BLaER1 treated with 17β-estradiol and CSF1 and Interleukin-3, amounts not matched to agents 10 nM and 100 nM (cell line): ENCODE measurements at regions not wholly inside any gene's neighbourhood (a gene's known extent, or its start where the extent isn't known, plus 50 kb on each side); places are given as distances from the start of the nearest gene placed in this dataset.

Experiments
- H3K27ac ChIP-seq, 11 experiments: shearing (Covaris generic); formaldehyde crosslinking; 2 replicates each; pipeline ENCODE4 v1.8.1; 2022
- H3K27me3 ChIP-seq, 11 experiments: shearing (Covaris generic); formaldehyde crosslinking; 2 replicates each; pipeline ENCODE4 v1.8.1; 2022
- H3K36me3 ChIP-seq, 11 experiments: shearing (Covaris generic); formaldehyde crosslinking; 2 replicates each; pipeline ENCODE4 v1.8.1; 2022
- H3K4me1 ChIP-seq, 10 experiments: shearing (Covaris generic); formaldehyde crosslinking; 2 replicates each; pipeline ENCODE4 v1.8.1; 2022
- H3K4me2 ChIP-seq, 11 experiments: shearing (Covaris generic); formaldehyde crosslinking; 2 replicates each; pipeline ENCODE4 v1.8.1; 2022
- H3K4me3 ChIP-seq, 10 experiments: shearing (Covaris generic); formaldehyde crosslinking; 2 replicates each; pipeline ENCODE4 v1.8.1; 2022
- H3K9ac ChIP-seq, 11 experiments: shearing (Covaris generic); formaldehyde crosslinking; 2 replicates each; pipeline ENCODE4 v1.8.1; 2022
- H3K9me3 ChIP-seq, 11 experiments: shearing (Covaris generic); formaldehyde crosslinking; replicated peaks in 1 of 11; 2 replicates each; pipeline ENCODE4 v1.8.1; 2022
- H4K20me1 ChIP-seq, 11 experiments: shearing (Covaris generic); formaldehyde crosslinking; 2 replicates each; pipeline ENCODE4 v1.8.1; 2022
- Cebpa-rat ChIP-seq, 11 experiments: shearing (Covaris generic); IDR thresholded peaks; 2 replicates each; pipeline ENCODE4 v1.8.1; 2022

DNA sequence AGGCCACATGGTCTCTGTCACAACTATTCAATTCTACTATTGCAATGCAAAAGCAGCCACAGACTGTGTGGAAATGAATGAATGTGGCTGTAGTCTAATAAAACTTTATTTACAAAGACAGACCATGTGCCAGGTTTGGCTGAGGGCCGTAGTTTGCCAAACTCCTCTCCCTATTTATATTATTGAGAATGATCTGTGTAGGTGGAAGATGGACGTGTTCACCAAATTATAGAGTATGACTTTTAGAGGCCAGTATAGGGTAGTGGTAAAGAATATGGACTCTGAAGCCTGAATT, 125.7 kb upstream of the MYLIP start:
- H3K9ac ChIP-seq, result no peak overlapping the region
- H3K27me3 ChIP-seq, result no peaks in the 10 kb centered on the region
- no peaks in the 10 kb centered on the region for H4K20me1 ChIP-seq
- no peak overlapping the region for H3K4me3 ChIP-seq
- H3K27ac ChIP-seq, result no peak overlapping the region
- no peak for TF ChIP-seq Cebpa-rat (IDR thresholded peaks at IDR 0.05)
- no peak overlapping the region for H3K4me2 ChIP-seq
- peaks cover 0 to 5% (median 0%) of the 10 kb centered on the region in 10 experiments; a peak in 3 of 20 replicates for H3K4me1 ChIP-seq
- 0 out of 22 replicates have a peak, but pooled peaks cover 0 to 3% (median 0%) of the 10 kb centered on the region in 11 experiments for H3K9me3 ChIP-seq
- no peaks in the 10 kb centered on the region for H3K36me3 ChIP-seq

DNA sequence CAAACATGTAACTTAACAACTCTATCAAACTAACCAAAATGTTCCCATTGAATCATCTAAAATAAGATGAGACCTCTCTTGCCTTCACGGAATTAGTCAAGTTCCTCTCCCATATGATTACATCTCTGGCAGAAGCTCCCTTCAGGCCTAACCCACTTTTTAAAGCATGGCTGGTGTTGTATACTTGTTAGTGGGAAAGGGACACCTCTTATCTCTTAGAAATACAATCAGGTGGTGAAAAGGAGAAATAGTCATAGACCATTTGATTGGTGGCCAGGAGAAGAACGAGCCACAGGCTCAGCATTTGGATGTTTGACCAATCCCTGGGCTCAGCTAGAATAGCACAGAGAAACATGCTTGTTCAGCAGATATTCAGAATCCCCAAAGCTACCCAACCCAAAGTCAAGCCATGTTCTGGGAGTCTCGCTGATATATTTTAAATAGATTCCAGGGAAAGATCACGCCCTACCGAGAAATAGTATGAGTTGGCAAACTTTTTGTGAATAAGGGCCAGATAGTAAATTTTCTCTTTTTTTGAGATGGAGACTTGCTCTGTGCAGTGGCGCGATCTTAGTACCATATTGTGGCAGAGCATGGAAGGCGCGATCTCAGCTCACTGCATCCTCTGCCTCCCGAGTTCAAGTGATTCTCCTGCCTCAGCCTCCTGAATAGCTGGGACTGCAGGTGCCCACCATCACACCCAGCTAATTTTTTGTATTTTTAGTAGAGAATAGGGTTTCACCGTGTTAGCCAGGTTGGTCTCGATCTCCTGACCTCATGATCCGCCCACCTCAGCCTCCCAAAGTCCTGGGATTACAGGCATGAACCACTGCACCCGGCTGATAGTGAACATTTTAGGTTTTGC, 126.3 kb upstream of the MYLIP start:
- no peak for TF ChIP-seq Cebpa-rat (IDR thresholded peaks at IDR 0.05)
- Histone ChIP-seq H3K4me2 (no peak overlapping the region), H3K27ac (no peak overlapping the region)

DNA sequence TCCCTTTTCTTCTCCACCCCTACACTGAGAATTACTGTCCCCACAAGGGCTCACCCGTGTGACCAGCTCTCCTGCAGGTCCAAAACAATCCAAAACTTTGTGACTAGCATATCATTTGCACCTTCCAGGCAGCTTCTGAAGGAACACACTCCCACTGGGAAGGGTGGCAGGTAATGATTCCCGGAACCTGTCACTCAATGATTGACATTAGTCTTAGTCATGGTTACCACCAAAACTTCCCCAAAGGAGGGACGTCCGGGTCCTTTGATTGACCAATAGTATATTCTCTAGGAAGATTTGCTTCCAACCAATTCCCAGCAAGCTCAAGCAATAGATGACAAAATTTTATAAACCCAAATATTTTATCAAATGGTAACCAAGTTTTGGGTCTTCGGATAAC, 127.7 kb upstream of the MYLIP start:
- Histone ChIP-seq H4K20me1 (no peaks in the 10 kb centered on the region), H3K4me3 (no peak overlapping the region), H3K27ac (no peak overlapping the region), H3K4me1 (peaks cover 0 to 5% (median 0%) of the 10 kb centered on the region in 10 experiments; a peak in 3 of 20 replicates), H3K4me2 (no peak overlapping the region), H3K9ac (no peak overlapping the region), H3K27me3 (no peaks in the 10 kb centered on the region), H3K36me3 (no peaks in the 10 kb centered on the region), H3K9me3 (0 out of 22 replicates have a peak, but pooled peaks cover 0 to 3% (median 0%) of the 10 kb centered on the region in 11 experiments)
- no peak for TF ChIP-seq Cebpa-rat (IDR thresholded peaks at IDR 0.05)

More for the DNA sequence above, 126.3 kb upstream of the MYLIP start:
- Histone ChIP-seq H3K9ac (no peak overlapping the region), H3K9me3 (0 out of 22 replicates have a peak, but pooled peaks cover 0 to 3% (median 0%) of the 10 kb centered on the region in 11 experiments), H3K36me3 (no peaks in the 10 kb centered on the region), H3K27me3 (no peaks in the 10 kb centered on the region), H3K4me1 (peaks cover 0 to 5% (median 0%) of the 10 kb centered on the region in 10 experiments; a peak in 4 of 20 replicates), H4K20me1 (no peaks in the 10 kb centered on the region), H3K4me3 (no peak overlapping the region)

DNA sequence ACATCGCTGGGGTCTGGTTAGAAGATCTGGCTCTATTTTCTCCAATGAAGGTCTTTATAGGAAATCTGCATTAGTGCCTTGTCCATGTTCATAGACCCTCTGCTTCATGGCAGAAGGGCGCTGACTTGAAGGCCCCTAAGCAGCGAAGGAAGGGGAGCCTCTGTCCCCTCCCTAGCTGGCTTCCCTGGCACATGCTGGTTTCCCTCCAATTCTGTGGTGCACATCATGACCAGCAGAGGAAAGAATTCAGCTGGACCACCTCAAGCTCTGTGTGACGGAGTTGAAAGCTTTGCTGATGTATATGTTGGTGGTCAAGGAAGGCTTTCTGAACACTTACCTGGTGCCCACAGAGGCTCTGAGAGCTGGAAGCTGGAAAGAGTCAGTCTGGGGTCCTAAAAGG, 129.7 kb upstream of the MYLIP start:
- Histone ChIP-seq H3K4me3 (no peak overlapping the region), H3K9me3 (0 out of 22 replicates have a peak, but pooled peaks cover 0 to 3% (median 0%) of the 10 kb centered on the region in 11 experiments), H3K27ac (no peak overlapping the region), H3K4me1 (peaks cover 0 to 13% (median 11%) of the 10 kb centered on the region in 10 experiments; a peak in 17 of 20 replicates), H4K20me1 (no peaks in the 10 kb centered on the region), H3K27me3 (no peaks in the 10 kb centered on the region), H3K9ac (no peak overlapping the region), H3K36me3 (no peaks in the 10 kb centered on the region), H3K4me2 (no peak overlapping the region)
- no peak for TF ChIP-seq Cebpa-rat (IDR thresholded peaks at IDR 0.05)

DNA sequence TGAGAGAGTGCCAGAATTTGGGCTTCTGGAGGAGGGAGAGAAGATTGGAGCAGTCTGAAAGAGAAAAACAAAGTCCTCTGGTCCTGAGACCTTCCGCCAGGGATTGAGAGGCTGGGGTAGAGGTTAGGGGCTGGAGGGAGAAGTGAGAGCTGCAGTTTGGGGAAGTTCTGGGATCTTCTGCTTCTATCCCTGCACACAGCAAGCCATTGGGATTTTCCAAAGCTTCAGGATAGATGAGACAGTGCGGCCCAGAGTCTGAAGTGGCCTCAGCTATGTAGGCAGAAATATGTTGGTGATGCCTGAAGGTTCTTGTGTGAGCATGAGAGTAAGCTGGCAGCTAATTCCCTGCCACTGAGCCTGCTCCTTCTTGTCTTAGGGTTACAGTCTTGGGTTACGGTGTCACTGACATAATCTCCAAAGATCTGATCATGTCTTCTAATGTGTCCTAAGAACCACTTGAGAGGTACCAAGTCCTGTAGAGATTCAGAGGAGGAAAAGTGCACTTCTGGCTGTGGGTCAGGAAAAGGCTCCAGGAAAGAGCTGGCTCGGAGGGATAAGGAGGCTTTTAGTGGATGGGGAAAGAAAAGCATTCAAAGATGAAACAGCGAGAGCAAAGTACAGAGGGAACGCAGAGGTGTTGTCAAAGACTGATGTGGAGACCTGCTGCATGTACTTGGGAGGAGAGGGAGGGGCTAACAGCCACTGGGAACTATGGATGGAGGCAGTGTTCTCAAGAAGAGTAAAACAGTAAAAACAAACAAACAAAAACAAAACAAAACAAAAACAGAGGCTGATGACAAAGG, 131.1 kb upstream of the MYLIP start:
- H3K4me1 ChIP-seq, result peaks cover 0 to 13% (median 11%) of the 10 kb centered on the region in 10 experiments; a peak in 17 of 20 replicates

DNA sequence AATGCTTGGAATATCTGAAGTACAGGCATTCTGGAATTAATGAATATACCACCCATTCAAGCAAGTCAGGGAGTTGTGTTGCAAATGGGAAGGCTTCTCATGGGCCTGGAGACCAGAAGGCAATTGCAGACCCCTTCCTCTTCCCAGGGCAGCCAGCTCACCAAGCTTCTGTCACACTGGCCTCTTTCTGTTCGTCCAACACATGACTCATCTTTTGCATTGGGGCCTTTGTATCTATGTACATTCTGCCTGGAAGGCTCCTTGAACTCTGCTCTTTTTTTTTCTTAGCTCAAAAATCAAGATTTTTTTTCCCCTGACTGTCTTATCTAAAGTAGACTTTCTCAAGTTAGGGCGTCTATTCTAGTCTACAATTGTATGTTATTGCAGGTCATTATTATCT, 132.9 kb upstream of the MYLIP start:
- Histone ChIP-seq H3K9ac (no peak overlapping the region), H4K20me1 (no peaks in the 10 kb centered on the region), H3K36me3 (no peaks in the 10 kb centered on the region), H3K4me3 (no peak overlapping the region), H3K4me1 (peaks cover 0 to 23% (median 14%) of the 10 kb centered on the region in 10 experiments; a peak in 17 of 20 replicates), H3K9me3 (no peaks in the 10 kb centered on the region), H3K27ac (no peak overlapping the region), H3K27me3 (no peaks in the 10 kb centered on the region), H3K4me2 (no peak overlapping the region)
- TF ChIP-seq Cebpa-rat (IDR thresholded peaks at IDR 0.05), result no peak

More for the DNA sequence above, 131.1 kb upstream of the MYLIP start:
- H3K9ac ChIP-seq, result no peak overlapping the region
- TF ChIP-seq Cebpa-rat (IDR thresholded peaks at IDR 0.05), result no peak
- H3K36me3 ChIP-seq, result no peaks in the 10 kb centered on the region
- no peaks in the 10 kb centered on the region for H4K20me1 ChIP-seq
- H3K27ac ChIP-seq, result no peak overlapping the region
- no peaks in the 10 kb centered on the region for H3K27me3 ChIP-seq
- H3K9me3 ChIP-seq, result 0 out of 22 replicates have a peak, but pooled peaks cover 0 to 2% (median 0%) of the 10 kb centered on the region in 11 experiments
- 0 out of 22 replicates have a peak overlapping the region, but pooled peaks of 1 of the 11 experiments have one; percentile 8 for H3K4me2 ChIP-seq
- H3K4me3 ChIP-seq, result no peak overlapping the region

DNA sequence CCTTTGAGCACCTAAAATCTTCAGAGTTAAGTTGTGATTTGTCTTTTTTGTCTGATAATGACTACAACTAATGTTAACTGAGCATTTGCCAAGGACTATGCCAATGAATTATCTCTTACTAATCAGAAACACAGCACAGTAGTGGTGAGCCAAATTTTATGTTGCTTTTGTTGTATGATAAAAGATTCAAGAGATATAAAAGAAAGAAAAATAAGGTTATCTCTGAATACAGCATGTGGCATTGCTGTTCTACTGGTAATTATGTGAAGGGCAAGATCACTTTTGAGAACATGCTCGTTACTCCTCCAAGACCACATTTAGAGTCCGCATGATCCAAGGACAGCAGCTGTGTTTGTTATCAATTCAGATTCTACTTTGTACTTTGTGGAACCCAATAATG, 133.4 kb upstream of the MYLIP start:
- no peaks in the 10 kb centered on the region for H3K27me3 ChIP-seq
- peaks cover 0 to 23% (median 14%) of the 10 kb centered on the region in 10 experiments; a peak in 17 of 20 replicates for H3K4me1 ChIP-seq
- TF ChIP-seq Cebpa-rat (IDR thresholded peaks at IDR 0.05), result no peak

DNA sequence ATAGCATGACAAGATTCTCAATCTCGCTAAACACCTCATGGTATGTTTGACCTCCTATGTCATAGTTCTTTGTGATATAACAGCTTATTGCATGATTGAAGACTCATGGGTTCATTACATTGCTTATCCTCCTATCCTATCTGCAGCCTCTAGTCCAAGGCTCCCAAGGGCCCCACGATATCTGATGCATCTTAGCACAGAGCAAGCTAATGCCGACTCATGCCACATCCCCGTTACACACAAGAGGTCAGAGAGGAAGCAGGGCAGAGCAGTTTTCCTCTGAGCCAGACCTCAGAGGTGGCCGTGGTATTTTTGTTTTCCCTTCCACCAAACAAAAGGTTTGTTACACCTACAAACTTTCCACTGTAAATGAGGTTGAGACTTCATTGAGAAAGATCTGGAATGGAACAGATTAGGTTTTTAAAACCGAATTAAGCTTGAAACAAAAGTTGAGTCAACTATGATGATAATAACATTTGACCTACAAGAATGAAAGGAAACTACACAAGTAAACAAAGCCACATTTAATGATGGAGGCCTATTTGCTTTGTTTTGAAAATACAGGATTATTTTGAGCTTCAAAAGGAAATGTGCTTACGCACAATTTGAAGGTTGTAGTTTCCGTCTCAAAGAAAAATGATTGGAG, 133.9 kb upstream of the MYLIP start:
- no peak overlapping the region for H3K9ac ChIP-seq
- H3K4me2 ChIP-seq, result peak overlapping the region in 10 of 11 experiments; percentile 3 to 55 (median 40); a peak in 18 of 22 replicates

More for the DNA sequence above, 133.4 kb upstream of the MYLIP start:
- Histone ChIP-seq H3K9ac (no peak overlapping the region), H3K27ac (no peak overlapping the region), H3K36me3 (no peaks in the 10 kb centered on the region), H3K4me2 (peak overlapping the region in 1 of 11 experiments; percentile 50; a peak in 3 of 22 replicates), H3K4me3 (no peak overlapping the region), H3K9me3 (no peaks in the 10 kb centered on the region), H4K20me1 (no peaks in the 10 kb centered on the region)

More for the DNA sequence above, 133.9 kb upstream of the MYLIP start:
- TF ChIP-seq Cebpa-rat (IDR thresholded peaks at IDR 0.05), result no peak
- no peaks in the 10 kb centered on the region for H4K20me1 ChIP-seq
- no peak overlapping the region; a peak in 1 of 22 replicates for H3K27ac ChIP-seq
- no peaks in the 10 kb centered on the region for H3K9me3 ChIP-seq
- peaks cover 0 to 23% (median 14%) of the 10 kb centered on the region in 10 experiments; a peak in 17 of 20 replicates for H3K4me1 ChIP-seq
- no peaks in the 10 kb centered on the region for H3K27me3 ChIP-seq
- no peaks in the 10 kb centered on the region for H3K36me3 ChIP-seq
- no peak overlapping the region for H3K4me3 ChIP-seq
